ENCODE measurements at regions not wholly inside any gene's neighbourhood (a gene's known extent, or its start where the extent isn't known, plus 50 kb on each side); places are given as distances from the start of the nearest gene placed in this dataset.

GRCh38 chr4:35538807-35539206, 705.5 kb downstream of the ARAP2 start:
- Histone ChIP-seq H3K36me3 (ENCODE audit: control insufficient read depth in 1 of 2, insufficient read depth in 2 of 2, low read length in 2 of 2) (no peaks in the 10 kb centered on the region), H3K27me3 (ENCODE audit: insufficient read depth, low read length) (no peaks in the 10 kb centered on the region), H2AFZ (ENCODE audit: low read depth, low read length, poor library complexity, severe bottlenecking) (peak overlapping the region; percentile 90), H3K9ac (ENCODE audit: low read length) (no peak overlapping the region), H3K4me1 (ENCODE audit: control insufficient read depth in 1 of 2, insufficient read depth in 2 of 2, low read length in 2 of 2) (peaks cover 0 to 10% of the 10 kb centered on the region in 2 experiments; a peak in 2 of 4 replicates), H3K79me2 (ENCODE audit: insufficient read depth, low read length) (no peaks in the 10 kb centered on the region), H3K9me2 (ENCODE audit: insufficient read depth) (0 out of 2 replicates have a peak, but pooled peaks cover 4% of the 10 kb centered on the region), H3K9me3 (ENCODE audit: control insufficient read depth in 1 of 2, insufficient read depth in 1 of 2, low read depth in 1 of 2, low read length in 2 of 2) (no peaks in the 10 kb centered on the region), H4K20me1 (ENCODE audit: insufficient read depth) (no peaks in the 10 kb centered on the region), H3K27ac (ENCODE audit: low read depth, low read length) (no peak overlapping the region), H3K4me2 (ENCODE audit: low read length) (peak overlapping the region; percentile 33), H3K4me3 (replicated peaks in 1 of 2; ENCODE audit: low read depth in 1 of 2, low read length in 2 of 2) (no peak overlapping the region)
- no peak for TF ChIP-seq ZFX (IDR thresholded peaks at IDR 0.05)
- DNase-seq (ENCODE audit: low read depth, low spot score) (peak; percentile 15), ATAC-seq (peak; percentile 69)
- ChIA-PET CTCF (no interaction called here), RAD21 (ENCODE audit: low non-redundant PET in 1 of 2, low total read pairs in 2 of 2, uncharacterized antibody in 2 of 2, unreplicated experiment in 2 of 2) (no interaction called here), POLR2A (no interaction called here)
- intact Hi-C loops (cut with micrococcal nuclease): no loop called here
- BruUV-seq (replicated peaks): no TSS peak

GRCh38 chr4:35539404-35540055, 704.8 kb downstream of the ARAP2 start:
- Histone ChIP-seq H3K27ac (ENCODE audit: low read depth, low read length) (no peak overlapping the region), H3K9me3 (ENCODE audit: control insufficient read depth in 1 of 2, insufficient read depth in 1 of 2, low read depth in 1 of 2, low read length in 2 of 2) (no peaks in the 10 kb centered on the region), H3K4me3 (replicated peaks in 1 of 2; ENCODE audit: low read depth in 1 of 2, low read length in 2 of 2) (no peak overlapping the region), H3K4me2 (ENCODE audit: low read length) (peak overlapping the region; percentile 33; the same call in 1 of the 2 replicates), H4K20me1 (ENCODE audit: insufficient read depth) (no peaks in the 10 kb centered on the region), H3K27me3 (ENCODE audit: insufficient read depth, low read length) (no peaks in the 10 kb centered on the region), H3K79me2 (ENCODE audit: insufficient read depth, low read length) (no peaks in the 10 kb centered on the region), H3K9ac (ENCODE audit: low read length) (no peak overlapping the region), H3K4me1 (ENCODE audit: control insufficient read depth in 1 of 2, insufficient read depth in 2 of 2, low read length in 2 of 2) (peaks cover 0 to 10% of the 10 kb centered on the region in 2 experiments; a peak in 2 of 4 replicates), H2AFZ (ENCODE audit: low read depth, low read length, poor library complexity, severe bottlenecking) (no peak overlapping the region), H3K36me3 (ENCODE audit: control insufficient read depth in 1 of 2, insufficient read depth in 2 of 2, low read length in 2 of 2) (no peaks in the 10 kb centered on the region), H3K9me2 (ENCODE audit: insufficient read depth) (0 out of 2 replicates have a peak, but pooled peaks cover 4% of the 10 kb centered on the region)
- TF ChIP-seq RAD21 (IDR thresholded peaks at IDR 0.05; ENCODE audit: low read depth) (no peak), SRF (IDR thresholded peaks at IDR 0.05; ENCODE audit: low read depth) (no peak), CEBPB (IDR thresholded peaks at IDR 0.05; ENCODE audit: low read depth) (no peak), EGR1 (IDR thresholded peaks at IDR 0.05; ENCODE audit: low read depth) (no peak), EZH2 (IDR thresholded peaks at IDR 0.05) (no peak), YY1 (IDR thresholded peaks at IDR 0.05; ENCODE audit: extremely low read depth, insufficient replicate concordance, low read depth, low read length) (no peak)
- no peak for ATAC-seq
- RAD21 ChIA-PET (ENCODE audit: low non-redundant PET in 1 of 2, low total read pairs in 2 of 2, uncharacterized antibody in 2 of 2, unreplicated experiment in 2 of 2): no interaction called here
- BruUV-seq (replicated peaks): no TSS peak
- POLR2A ChIA-PET: no interaction called here
- CTCF ChIA-PET: no interaction called here
- DNase-seq (ENCODE audit: low read depth, low spot score): no peak
- intact Hi-C loops (cut with micrococcal nuclease): no loop called here

Measured in HCT116 (cell line).